Activated naive CD4-positive, alpha-beta T cell treated with Interleukin-2 at 50 U/mL for 16 hours (primary cell): ENCODE measurements at regions not wholly inside any gene's neighbourhood (a gene's known extent, or its start where the extent isn't known, plus 50 kb on each side); places are given as distances from the start of the nearest gene placed in this dataset.

ENCODE experiments used
- DNase-seq: peaks from one replicate; pipeline ENCODE4 v3.0.0-alpha.2; 2020

- DNase-seq = no peak
These were observed 163.9 kb upstream of the NOCT start for GRCh38 chr4:138851391-138852335.

- DNase-seq = no peak
These were observed 169.9 kb upstream of the NOCT start for GRCh38 chr4:138845664-138846063.

GRCh38 chr4:138845054-138845453 is 170.5 kb upstream of the NOCT start:
- DNase-seq = no peak

GRCh38 chr4:138843616-138844015 is 172.0 kb upstream of the NOCT start:
- no peak for DNase-seq

- no peak for DNase-seq
These were observed 174.2 kb upstream of the NOCT start for GRCh38 chr4:138841343-138841742.

- no peak for DNase-seq
These were observed 177.3 kb upstream of the NOCT start for GRCh38 chr4:138838251-138838650.

GRCh38 chr4:138835832-138836533 is 179.6 kb upstream of the NOCT start:
- DNase-seq = no peak

- no peak for DNase-seq
These were observed 181.6 kb upstream of the NOCT start for GRCh38 chr4:138833974-138834373.

GRCh38 chr4:138832563-138832962 is 183.0 kb upstream of the NOCT start:
- no peak for DNase-seq

- no peak for DNase-seq
These were observed 183.6 kb upstream of the NOCT start for GRCh38 chr4:138831948-138832347.

GRCh38 chr4:138828926-138829325 is 186.7 kb upstream of the NOCT start:
- no peak for DNase-seq

GRCh38 chr4:138826754-138827153 is 188.8 kb upstream of the NOCT start:
- no peak for DNase-seq

- no peak for DNase-seq
These were observed 189.3 kb upstream of the NOCT start for GRCh38 chr4:138826322-138826721.

- no peak for DNase-seq
These were observed 194.2 kb upstream of the NOCT start for GRCh38 chr4:138821331-138821730.

- DNase-seq = no peak
These were observed 198.7 kb upstream of the NOCT start for GRCh38 chr4:138816875-138817274.

GRCh38 chr4:138815811-138816210 is 199.8 kb upstream of the NOCT start:
- DNase-seq = no peak

GRCh38 chr4:138805736-138806135 is 209.8 kb upstream of the NOCT start:
- no peak for DNase-seq

- DNase-seq = no peak
These were observed 210.9 kb upstream of the NOCT start for GRCh38 chr4:138804711-138805110.

GRCh38 chr4:138803051-138803450 is 212.5 kb upstream of the NOCT start:
- DNase-seq = no peak

GRCh38 chr4:138802499-138802898 is 213.1 kb upstream of the NOCT start:
- no peak for DNase-seq

GRCh38 chr4:138800421-138800820 is 215.2 kb upstream of the NOCT start:
- DNase-seq = no peak

GRCh38 chr4:138798404-138798803 is 217.2 kb upstream of the NOCT start:
- DNase-seq = no peak

- DNase-seq = no peak
These were observed 217.9 kb upstream of the NOCT start for GRCh38 chr4:138797646-138798045.

GRCh38 chr4:138796761-138797160 is 218.8 kb upstream of the NOCT start:
- no peak for DNase-seq
